HCT116 (cell line): ENCODE measurements at regions not wholly inside any gene's neighbourhood (a gene's known extent, or its start where the extent isn't known, plus 50 kb on each side); places are given as distances from the start of the nearest gene placed in this dataset.

Experiments
- ELF1 ChIP-seq: IDR thresholded peaks from 2 replicates; pipeline ENCODE4 v1.6.1; 2012; ENCODE audit warnings: low read depth, borderline replicate concordance
- POLR2AphosphoS5 ChIP-seq: IDR thresholded peaks from 2 replicates; pipeline ENCODE4 v1.6.1; 2011; ENCODE audit warnings: mild to moderate bottlenecking, low read depth, low read length, moderate library complexity
- TF ChIP-seq, protein P1 (sequence below), 3 experiments: fragments of 200-600 bp in 1 of 3; sonication (generic) in 1 of 3; IDR thresholded peaks in 2 of 3; conservative IDR thresholded peaks in 1 of 3; 2 replicates each; pipeline ENCODE4 v1.5.1; 2012 to 2017; ENCODE audit warnings: low read depth in 2 of 3, low read length in 2 of 3, antibody characterized with exemption in 1 of 3, borderline replicate concordance in 1 of 3, control low read depth in 1 of 3, mild to moderate bottlenecking in 1 of 3, mixed read lengths in 1 of 3, mixed run types in 1 of 3, moderate library complexity in 1 of 3; ENCODE audit not compliant: insufficient read depth in 1 of 3

DNA sequence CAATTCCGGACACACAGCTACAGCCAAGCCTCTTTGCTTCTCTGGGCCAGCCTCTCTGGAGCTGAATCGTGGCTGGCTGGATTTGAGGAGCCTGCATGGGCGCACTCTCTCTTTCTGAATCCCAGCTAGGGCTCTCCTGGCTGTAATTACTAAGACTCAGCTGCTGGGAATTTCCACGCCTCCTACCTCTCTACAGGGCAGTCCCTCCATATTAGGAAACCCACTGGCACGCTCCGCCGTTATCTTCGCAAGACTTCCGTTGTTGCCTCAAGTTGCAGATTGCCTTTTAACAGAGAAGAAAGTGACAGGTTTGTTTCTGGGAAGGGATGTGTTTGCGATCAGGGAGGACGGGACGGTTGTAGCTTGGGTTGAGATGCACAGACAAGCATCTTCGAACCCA lies 188.4 kb upstream of the NLRP1 start:
- no peak for TF ChIP-seq POLR2AphosphoS5
- TF ChIP-seq ELF1, result no peak
- TF ChIP-seq, protein P1, sequence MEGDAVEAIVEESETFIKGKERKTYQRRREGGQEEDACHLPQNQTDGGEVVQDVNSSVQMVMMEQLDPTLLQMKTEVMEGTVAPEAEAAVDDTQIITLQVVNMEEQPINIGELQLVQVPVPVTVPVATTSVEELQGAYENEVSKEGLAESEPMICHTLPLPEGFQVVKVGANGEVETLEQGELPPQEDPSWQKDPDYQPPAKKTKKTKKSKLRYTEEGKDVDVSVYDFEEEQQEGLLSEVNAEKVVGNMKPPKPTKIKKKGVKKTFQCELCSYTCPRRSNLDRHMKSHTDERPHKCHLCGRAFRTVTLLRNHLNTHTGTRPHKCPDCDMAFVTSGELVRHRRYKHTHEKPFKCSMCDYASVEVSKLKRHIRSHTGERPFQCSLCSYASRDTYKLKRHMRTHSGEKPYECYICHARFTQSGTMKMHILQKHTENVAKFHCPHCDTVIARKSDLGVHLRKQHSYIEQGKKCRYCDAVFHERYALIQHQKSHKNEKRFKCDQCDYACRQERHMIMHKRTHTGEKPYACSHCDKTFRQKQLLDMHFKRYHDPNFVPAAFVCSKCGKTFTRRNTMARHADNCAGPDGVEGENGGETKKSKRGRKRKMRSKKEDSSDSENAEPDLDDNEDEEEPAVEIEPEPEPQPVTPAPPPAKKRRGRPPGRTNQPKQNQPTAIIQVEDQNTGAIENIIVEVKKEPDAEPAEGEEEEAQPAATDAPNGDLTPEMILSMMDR (IDR thresholded peaks at IDR 0.05 in 2 of 3, conservative IDR thresholded peaks at IDR 0.05 in 1 of 3; ENCODE audit: borderline replicate concordance in 1 of 3, insufficient read depth in 1 of 3, low read depth in 2 of 3, low read length in 2 of 3), result no peak
